Neuronal stem cell (in vitro differentiated cells): ENCODE measurements at regions not wholly inside any gene's neighbourhood (a gene's known extent, or its start where the extent isn't known, plus 50 kb on each side); places are given as distances from the start of the nearest gene placed in this dataset.

ENCODE experiments used
- DNase-seq: peaks from one replicate; pipeline ENCODE4 v3.0.0-alpha.2; 2013; ENCODE audit warnings: low spot score
- H2AFZ ChIP-seq: one replicate; pipeline ENCODE4 v1.6.1; 2013; ENCODE audit warnings: mild to moderate bottlenecking, low read length, inconsistent platforms
- H2AK5ac ChIP-seq: 2 replicates; pipeline ENCODE4 v1.6.1; 2013; ENCODE audit warnings: low read depth, mild to moderate bottlenecking, inconsistent platforms, low read length, moderate library complexity, mixed read lengths
- H2BK120ac ChIP-seq: 2 replicates; pipeline ENCODE4 v1.6.1; 2013; ENCODE audit warnings: low read depth, mild to moderate bottlenecking, inconsistent platforms, low read length, moderate library complexity, mixed read lengths
- H2BK12ac ChIP-seq: one replicate; pipeline ENCODE4 v1.6.1; 2013; ENCODE audit warnings: low read length, inconsistent platforms
- H2BK15ac ChIP-seq: 2 replicates; pipeline ENCODE4 v1.6.1; 2013; ENCODE audit warnings: mild to moderate bottlenecking, low read length, inconsistent platforms, mixed read lengths
- H2BK5ac ChIP-seq: one replicate; pipeline ENCODE4 v1.6.1; 2013; ENCODE audit warnings: inconsistent platforms, mild to moderate bottlenecking, low read length, moderate library complexity
- H3K14ac ChIP-seq: one replicate; pipeline ENCODE4 v1.6.1; 2013; ENCODE audit warnings: low read length, inconsistent platforms
- H3K18ac ChIP-seq: 2 replicates; pipeline ENCODE4 v1.6.1; 2013; ENCODE audit warnings: low read length, inconsistent platforms
- H3K23ac ChIP-seq: 2 replicates; pipeline ENCODE4 v1.6.1; 2013; ENCODE audit warnings: low read depth, mild to moderate bottlenecking, mixed read lengths, low read length, inconsistent platforms; ENCODE audit not compliant: poor library complexity
- H3K27ac ChIP-seq: replicated peaks from 3 replicates; pipeline ENCODE4 v1.5.1; 2013; ENCODE audit warnings: low read length, inconsistent platforms
- H3K27me3 ChIP-seq, 3 experiments: 2 replicates each; pipeline ENCODE4 v1.6.1; 2013; ENCODE audit warnings: low read length in 3 of 3, mild to moderate bottlenecking in 2 of 3, inconsistent platforms in 1 of 3, low read depth in 1 of 3, mixed read lengths in 1 of 3, moderate library complexity in 1 of 3; ENCODE audit not compliant: control insufficient read depth in 3 of 3, insufficient read depth in 3 of 3
- H3K36me3 ChIP-seq, 2 donors: replicated peaks in 1 of 2; 2 replicates each; pipeline ENCODE4 v1.6.1; 2013; ENCODE audit warnings: low read length in 2 of 2; ENCODE audit not compliant: control insufficient read depth in 2 of 2, insufficient read depth in 2 of 2
- H3K4ac ChIP-seq: 2 replicates; pipeline ENCODE4 v1.6.1; 2013; ENCODE audit warnings: inconsistent platforms, mild to moderate bottlenecking, low read length, moderate library complexity
- H3K4me1 ChIP-seq, 2 donors: 1 replicate in 1 of 2; 2 replicates in 1 of 2; pipeline ENCODE4 v1.6.1; 2013; ENCODE audit warnings: low read length in 2 of 2, low read depth in 1 of 2; ENCODE audit not compliant: control insufficient read depth in 2 of 2, insufficient read depth in 1 of 2
- H3K4me2 ChIP-seq: one replicate; pipeline ENCODE4 v1.6.1; 2013; ENCODE audit warnings: mild to moderate bottlenecking, low read length, inconsistent platforms; ENCODE audit not compliant: insufficient read depth, poor library complexity, severe bottlenecking
- H3K4me3 ChIP-seq, 2 donors: 2 replicates each; pipeline ENCODE4 v1.5.1; 2013; ENCODE audit warnings: low read length in 2 of 2, mild to moderate bottlenecking in 2 of 2, inconsistent platforms in 1 of 2, moderate library complexity in 1 of 2
- H3K79me1 ChIP-seq: one replicate; pipeline ENCODE4 v1.6.1; 2013; ENCODE audit warnings: low read depth, mild to moderate bottlenecking, inconsistent platforms, low read length, moderate library complexity
- H3K9ac ChIP-seq: one replicate; pipeline ENCODE4 v1.6.1; 2013; ENCODE audit warnings: mild to moderate bottlenecking, low read depth, low read length, inconsistent platforms; ENCODE audit not compliant: poor library complexity
- H3K9me3 ChIP-seq, 2 donors: replicated peaks in 1 of 2; 2 replicates each; pipeline versions ENCODE3 to v1.6.1; 2013; ENCODE audit warnings: low read length in 2 of 2, mild to moderate bottlenecking in 2 of 2, inconsistent platforms in 1 of 2, low read depth in 1 of 2, mixed read lengths in 1 of 2, moderate library complexity in 1 of 2; ENCODE audit not compliant: control insufficient read depth in 2 of 2, insufficient read depth in 1 of 2
- H4K8ac ChIP-seq: one replicate; pipeline ENCODE4 v1.6.1; 2013; ENCODE audit warnings: low read depth, mild to moderate bottlenecking, inconsistent platforms, low read length, moderate library complexity
- H4K91ac ChIP-seq: one replicate; pipeline ENCODE4 v1.6.1; 2013; ENCODE audit warnings: low read length, low read depth, mild to moderate bottlenecking, inconsistent platforms; ENCODE audit not compliant: poor library complexity
- WGBS, 2 donors: extraction: QIAGEN DNeasy Blood & Tissue Kit; methylation state at CpG; one replicate each; pipeline ENCODE4 v1.1.7; 2013; ENCODE audit warnings: missing lambda C conversion rate in 2 of 2, mixed read lengths in 1 of 2; ENCODE audit not compliant: insufficient read length in 2 of 2, insufficient replicate concordance in 1 of 2; ENCODE audit errors: extremely low coverage in 2 of 2; 5-methylcytosine and 5-hydroxymethylcytosine counted together

DNA sequence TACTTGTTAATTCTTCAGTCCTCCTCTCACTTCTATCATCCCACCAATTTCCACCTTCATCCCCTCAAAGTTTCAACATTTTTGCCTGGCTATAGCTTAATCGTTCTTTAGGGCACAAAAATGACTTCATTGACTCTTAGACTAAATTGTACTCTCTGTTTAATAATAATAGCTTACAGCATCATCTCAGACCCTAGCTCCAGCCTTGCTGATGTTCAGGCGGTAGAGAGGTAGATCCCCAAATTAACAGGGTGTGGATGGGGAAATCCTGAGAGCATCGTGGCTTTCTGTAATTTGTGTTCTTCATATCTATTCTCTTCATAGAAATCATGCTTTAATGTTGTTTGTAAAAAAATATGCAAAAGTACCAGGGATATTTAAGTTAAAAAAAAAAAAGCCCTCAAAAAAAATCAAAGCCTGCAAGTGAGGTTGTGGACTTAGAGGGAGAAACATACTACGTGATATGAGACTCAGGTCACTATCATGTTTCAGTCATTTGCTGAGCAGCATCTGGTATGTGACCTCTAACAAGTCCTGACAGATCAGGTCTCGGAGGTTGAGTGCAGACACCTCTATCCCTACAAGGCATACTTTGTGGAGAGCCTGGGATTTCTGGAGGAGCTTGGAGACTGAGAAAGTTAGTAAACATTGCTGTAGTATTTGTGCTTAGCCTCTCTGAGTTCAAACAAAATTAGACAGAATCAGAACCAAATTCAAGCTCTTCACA lies 1063.3 kb upstream of the CITED2 start:
- Histone ChIP-seq H3K23ac (no peak overlapping the region), H2AFZ (no peak overlapping the region), H3K4me3 (no peak overlapping the region), H3K4me1 (peaks cover 7 to 21% of the 10 kb centered on the region in 2 donors), H2AK5ac (no peak overlapping the region), H4K8ac (no peak overlapping the region), H3K9ac (no peak overlapping the region), H3K14ac (no peak overlapping the region), H3K27ac (peak overlapping the region; percentile 5), H3K79me1 (no peaks in the 10 kb centered on the region), H2BK12ac (no peak overlapping the region), H3K36me3 (no peaks in the 10 kb centered on the region), H2BK15ac (no peak overlapping the region), H3K4me2 (no peak overlapping the region), H3K9me3 (peaks cover 4 to 29% of the 10 kb centered on the region in 2 donors), H4K91ac (no peak overlapping the region), H3K18ac (no peak overlapping the region), H3K27me3 (no peaks in the 10 kb centered on the region), H2BK120ac (no peak overlapping the region), H3K4ac (no peak overlapping the region), H2BK5ac (no peak overlapping the region)
- WGBS, 2 donors = no CpG with 5 or more reads among the region's 5 CpGs
- DNase-seq = no peak

GRCh38 chr6:140436023-140436811 lies 1061.8 kb upstream of the CITED2 start:
- Histone ChIP-seq H4K91ac (no peak overlapping the region), H3K79me1 (no peaks in the 10 kb centered on the region), H3K4me3 (no peak overlapping the region), H3K9me3 (peaks cover 4 to 29% of the 10 kb centered on the region in 2 donors), H3K18ac (no peak overlapping the region), H3K27ac (peak overlapping the region; percentile 65), H4K8ac (no peak overlapping the region), H3K4me2 (no peak overlapping the region), H3K36me3 (no peaks in the 10 kb centered on the region), H2BK120ac (no peak overlapping the region), H3K27me3 (no peaks in the 10 kb centered on the region), H3K14ac (no peak overlapping the region), H2BK12ac (no peak overlapping the region), H3K9ac (no peak overlapping the region), H2AFZ (peak overlapping the region; percentile 38), H3K4me1 (peaks cover 5 to 21% of the 10 kb centered on the region in 2 donors), H3K4ac (no peak overlapping the region), H3K23ac (no peak overlapping the region), H2BK5ac (no peak overlapping the region), H2AK5ac (no peak overlapping the region), H2BK15ac (no peak overlapping the region)
- DNase-seq = peak; percentile 29
- no CpG with 5 or more reads among the region's 2 CpGs for WGBS, 2 donors

DNA sequence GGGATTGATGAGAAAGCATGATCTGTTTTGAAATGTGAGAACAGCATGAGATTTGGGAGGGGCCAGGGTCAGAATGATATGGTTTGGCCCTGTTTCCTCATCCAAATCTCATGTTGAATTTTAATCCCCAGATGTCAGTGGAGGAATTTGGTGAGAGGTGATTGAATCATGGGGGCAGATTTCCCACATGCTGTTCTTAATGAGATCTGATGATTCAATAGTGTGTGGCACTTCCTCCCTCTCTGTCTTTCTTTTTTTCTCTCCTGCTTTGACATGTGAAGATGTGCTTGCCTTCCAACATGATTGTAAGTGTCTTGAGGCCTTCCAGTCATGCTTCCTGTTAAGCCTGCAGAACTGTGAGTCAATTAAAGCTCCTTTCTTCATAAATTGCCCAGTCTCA lies 1060.3 kb upstream of the CITED2 start:
- Histone ChIP-seq H3K9me3 (peaks cover 4 to 29% of the 10 kb centered on the region in 2 donors), H2BK120ac (no peak overlapping the region), H3K14ac (no peak overlapping the region), H2BK12ac (no peak overlapping the region), H3K23ac (no peak overlapping the region), H2BK5ac (no peak overlapping the region), H2AK5ac (no peak overlapping the region), H2BK15ac (no peak overlapping the region), H4K91ac (no peak overlapping the region), H3K27me3 (no peaks in the 10 kb centered on the region), H3K79me1 (no peaks in the 10 kb centered on the region), H3K36me3 (no peaks in the 10 kb centered on the region), H2AFZ (no peak overlapping the region), H3K4me3 (no peak overlapping the region), H3K27ac (no peak overlapping the region), H3K18ac (no peak overlapping the region), H4K8ac (no peak overlapping the region), H3K4me2 (no peak overlapping the region), H3K4me1 (peaks cover 5 to 10% of the 10 kb centered on the region in 2 donors), H3K9ac (no peak overlapping the region), H3K4ac (no peak overlapping the region)
- no peak for DNase-seq

GRCh38 chr6:140433072-140433471 lies 1058.6 kb upstream of the CITED2 start:
- Histone ChIP-seq H3K9me3 (peaks cover 4 to 29% of the 10 kb centered on the region in 2 donors), H2BK120ac (no peak overlapping the region), H2BK5ac (no peak overlapping the region), H4K8ac (no peak overlapping the region), H3K18ac (no peak overlapping the region), H2AK5ac (no peak overlapping the region), H3K36me3 (no peaks in the 10 kb centered on the region), H3K9ac (no peak overlapping the region), H2BK12ac (no peak overlapping the region), H3K27me3 (no peaks in the 10 kb centered on the region), H2BK15ac (no peak overlapping the region), H3K79me1 (no peaks in the 10 kb centered on the region), H3K14ac (no peak overlapping the region), H4K91ac (no peak overlapping the region), H3K27ac (no peak overlapping the region), H3K4me3 (no peak overlapping the region), H3K23ac (no peak overlapping the region), H2AFZ (no peak overlapping the region), H3K4me1 (peaks cover 4 to 7% of the 10 kb centered on the region in 2 donors), H3K4ac (no peak overlapping the region), H3K4me2 (no peak overlapping the region)
- no CpG with 5 or more reads among the region's 4 CpGs for WGBS, 2 donors
- no peak for DNase-seq
